Peyer's patch (tissue), 4 donors: ENCODE measurements at regions not wholly inside any gene's neighbourhood (a gene's known extent, or its start where the extent isn't known, plus 50 kb on each side); places are given as distances from the start of the nearest gene placed in this dataset.

Experiments used
- DNase-seq, 3 donors: peaks; one replicate each; pipeline ENCODE4 v3.0.0-alpha.2; 2017 to 2019
- H3K27ac ChIP-seq, 4 donors: fragments of 200-600 bp; sonication (generic); one replicate each; pipeline ENCODE4 v1.5.1; 2016 to 2019
- H3K27me3 ChIP-seq, 2 donors: fragments of 200-600 bp; sonication (generic); one replicate each; pipeline ENCODE4 v1.5.1; 2019
- H3K36me3 ChIP-seq, 3 donors: fragments of 200-600 bp; sonication (generic); one replicate each; pipeline ENCODE4 v1.5.1; 2016 to 2019
- H3K4me1 ChIP-seq, 4 donors: fragments of 200-600 bp; sonication (generic); one replicate each; pipeline ENCODE4 v1.5.1; 2016 to 2019
- H3K4me3 ChIP-seq, 4 donors: fragments of 200-600 bp; sonication (generic); 1 replicate in 3 of 4; 2 replicates in 1 of 4; pipeline ENCODE4 v1.5.1; 2016 to 2019; ENCODE audit warnings: mild to moderate bottlenecking in 1 of 4
- H3K9me3 ChIP-seq, 4 donors: fragments of 200-600 bp; sonication (generic); one replicate each; pipeline ENCODE4 v1.5.1; 2016 to 2019; ENCODE audit warnings: mild to moderate bottlenecking in 1 of 4
- POLR2A ChIP-seq, 2 donors: fragments of 450-650 bp; IDR thresholded peaks; one replicate each; pipeline ENCODE4 v1.5.1; 2017; ENCODE audit warnings: antibody characterized with exemption in 2 of 2, mild to moderate bottlenecking in 2 of 2, moderate library complexity in 2 of 2
- TF ChIP-seq, protein P1 (sequence below), 6 experiments: fragments of 450-650 bp in 4 of 6; fragments of 200-600 bp in 2 of 6; sonication (generic) in 1 of 6; IDR thresholded peaks; one replicate each; pipeline ENCODE4 v1.5.1; 2017 to 2019; ENCODE audit warnings: antibody characterized with exemption in 6 of 6, mild to moderate bottlenecking in 3 of 6, moderate library complexity in 1 of 6

DNA sequence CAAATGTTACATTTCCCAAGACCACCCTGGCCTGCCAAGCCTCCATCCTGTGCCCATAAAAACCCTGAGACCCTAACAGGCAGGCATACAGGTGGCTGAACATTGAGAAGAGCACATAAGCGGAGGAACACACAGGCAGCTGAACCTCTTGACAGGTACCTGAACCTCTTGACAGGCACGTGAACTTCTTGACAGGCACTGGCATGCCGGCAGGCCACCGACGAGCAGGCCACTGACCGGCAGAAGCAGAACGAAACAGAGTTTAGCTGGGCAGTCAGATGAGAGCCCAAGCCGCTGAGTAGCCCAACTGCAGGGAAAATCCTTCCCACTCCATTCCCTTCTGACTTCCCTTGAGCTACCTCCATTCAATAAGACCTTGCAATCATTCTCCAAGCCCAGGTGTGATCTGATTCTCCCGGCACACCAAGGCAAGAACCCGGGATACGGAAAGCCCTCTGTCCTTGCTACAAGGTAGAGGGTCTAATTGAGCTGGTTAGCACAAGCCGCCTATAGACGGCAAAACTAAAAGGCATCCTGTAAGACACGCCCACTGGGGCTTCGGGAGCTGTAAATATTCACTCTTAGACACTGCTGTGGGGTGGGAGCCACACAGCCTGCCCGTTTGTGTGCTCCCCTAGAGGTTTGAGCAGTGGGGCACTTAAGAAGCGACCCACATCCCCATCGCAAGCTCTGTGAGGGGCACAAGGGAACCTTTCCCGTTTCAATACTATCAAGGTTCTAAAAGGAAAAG is 2613.9 kb upstream of the PCDH20 start:
- DNase-seq = no peak
- Histone ChIP-seq H3K36me3 (no peaks in the 10 kb centered on the region), H3K9me3 (peaks cover 0 to 2% (median 0%) of the 10 kb centered on the region in 4 donors), H3K4me1 (no peaks in the 10 kb centered on the region), H3K4me3 (no peak overlapping the region), H3K27me3 (no peaks in the 10 kb centered on the region), H3K27ac (no peak overlapping the region)
- TF ChIP-seq, protein P1, sequence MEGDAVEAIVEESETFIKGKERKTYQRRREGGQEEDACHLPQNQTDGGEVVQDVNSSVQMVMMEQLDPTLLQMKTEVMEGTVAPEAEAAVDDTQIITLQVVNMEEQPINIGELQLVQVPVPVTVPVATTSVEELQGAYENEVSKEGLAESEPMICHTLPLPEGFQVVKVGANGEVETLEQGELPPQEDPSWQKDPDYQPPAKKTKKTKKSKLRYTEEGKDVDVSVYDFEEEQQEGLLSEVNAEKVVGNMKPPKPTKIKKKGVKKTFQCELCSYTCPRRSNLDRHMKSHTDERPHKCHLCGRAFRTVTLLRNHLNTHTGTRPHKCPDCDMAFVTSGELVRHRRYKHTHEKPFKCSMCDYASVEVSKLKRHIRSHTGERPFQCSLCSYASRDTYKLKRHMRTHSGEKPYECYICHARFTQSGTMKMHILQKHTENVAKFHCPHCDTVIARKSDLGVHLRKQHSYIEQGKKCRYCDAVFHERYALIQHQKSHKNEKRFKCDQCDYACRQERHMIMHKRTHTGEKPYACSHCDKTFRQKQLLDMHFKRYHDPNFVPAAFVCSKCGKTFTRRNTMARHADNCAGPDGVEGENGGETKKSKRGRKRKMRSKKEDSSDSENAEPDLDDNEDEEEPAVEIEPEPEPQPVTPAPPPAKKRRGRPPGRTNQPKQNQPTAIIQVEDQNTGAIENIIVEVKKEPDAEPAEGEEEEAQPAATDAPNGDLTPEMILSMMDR (IDR thresholded peaks at IDR 0.05) = no peak
- no peak for TF ChIP-seq POLR2A (IDR thresholded peaks at IDR 0.05)

DNA sequence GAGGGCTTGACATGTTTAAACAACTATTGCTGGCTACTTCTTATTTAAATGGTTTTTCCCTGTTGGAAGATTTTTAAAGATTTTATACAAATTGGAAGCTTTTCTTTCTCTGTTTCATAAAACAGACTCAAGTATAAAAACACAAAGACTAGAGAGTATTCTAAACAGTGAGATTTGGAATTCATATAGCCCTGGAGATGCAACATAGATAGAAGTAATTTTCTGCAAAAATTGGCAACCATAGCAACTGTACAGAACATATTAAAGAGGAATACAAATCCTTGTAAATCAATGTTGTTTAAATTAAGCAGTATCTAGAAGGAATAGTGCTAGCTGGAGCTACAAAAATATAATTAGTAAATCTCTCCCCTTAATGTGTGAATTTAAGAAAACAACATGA is 2612.9 kb upstream of the PCDH20 start:
- Histone ChIP-seq H3K27me3 (no peaks in the 10 kb centered on the region), H3K4me1 (no peaks in the 10 kb centered on the region), H3K27ac (no peak overlapping the region), H3K4me3 (no peak overlapping the region), H3K9me3 (peaks cover 0 to 2% (median 0%) of the 10 kb centered on the region in 4 donors), H3K36me3 (no peaks in the 10 kb centered on the region)
- DNase-seq = no peak
- no peak for TF ChIP-seq POLR2A (IDR thresholded peaks at IDR 0.05)
- TF ChIP-seq, protein P1 (IDR thresholded peaks at IDR 0.05) = no peak

GRCh38 chr13:64020126-64020525 is 2604.5 kb upstream of the PCDH20 start:
- no peaks in the 10 kb centered on the region for H3K9me3 ChIP-seq
- no peaks in the 10 kb centered on the region for H3K27me3 ChIP-seq
- H3K4me1 ChIP-seq = no peaks in the 10 kb centered on the region
- H3K27ac ChIP-seq = no peak overlapping the region
- DNase-seq = no peak
- no peak for TF ChIP-seq POLR2A (IDR thresholded peaks at IDR 0.05)
- TF ChIP-seq, protein P1 (IDR thresholded peaks at IDR 0.05) = no peak
- no peak overlapping the region for H3K4me3 ChIP-seq
- no peaks in the 10 kb centered on the region for H3K36me3 ChIP-seq

DNA sequence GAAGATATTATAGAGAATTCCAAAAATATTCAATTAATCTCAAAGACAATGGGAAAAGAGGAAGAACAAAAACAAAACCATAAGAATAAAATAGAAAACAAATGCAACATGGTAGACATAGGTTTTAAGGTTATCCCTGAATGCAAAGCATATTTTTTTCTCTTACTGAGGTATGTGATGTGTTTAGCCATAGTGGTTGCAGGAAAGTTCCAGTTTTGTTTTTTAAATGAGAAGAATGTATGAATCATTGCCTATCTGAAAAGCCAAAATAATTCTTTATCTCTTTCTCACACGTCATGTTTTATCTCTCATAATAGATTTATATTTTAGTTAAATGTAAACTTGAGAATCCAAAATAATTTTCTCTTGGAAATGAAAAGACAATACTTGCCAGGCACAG is 2591.7 kb upstream of the PCDH20 start:
- Histone ChIP-seq H3K4me1 (no peaks in the 10 kb centered on the region), H3K9me3 (no peaks in the 10 kb centered on the region), H3K4me3 (no peak overlapping the region), H3K36me3 (no peaks in the 10 kb centered on the region), H3K27me3 (no peaks in the 10 kb centered on the region), H3K27ac (no peak overlapping the region)
- no peak for DNase-seq
- no peak for TF ChIP-seq POLR2A (IDR thresholded peaks at IDR 0.05)
- TF ChIP-seq, protein P1 (IDR thresholded peaks at IDR 0.05) = no peak

DNA sequence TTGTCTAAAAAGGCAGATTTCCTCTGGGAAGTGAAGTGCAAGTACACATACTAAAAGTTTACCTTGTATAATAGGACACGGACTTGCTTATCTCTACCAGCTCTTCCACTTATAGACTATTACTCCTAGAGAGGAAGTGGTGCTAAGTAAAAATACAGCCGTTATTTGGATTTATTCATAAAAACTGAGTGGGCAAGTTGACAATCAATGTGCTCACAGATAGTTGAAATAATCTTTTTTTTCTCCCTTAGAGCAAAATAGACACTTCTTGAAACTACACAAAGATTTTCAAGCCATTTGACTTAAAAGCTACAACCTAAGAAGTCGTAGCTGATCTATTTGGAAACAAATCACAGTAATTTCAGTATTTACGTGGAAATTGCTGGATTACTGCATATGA is 2584.7 kb upstream of the PCDH20 start:
- Histone ChIP-seq H3K4me1 (no peaks in the 10 kb centered on the region), H3K27me3 (no peaks in the 10 kb centered on the region), H3K27ac (no peak overlapping the region), H3K9me3 (no peaks in the 10 kb centered on the region), H3K4me3 (no peak overlapping the region), H3K36me3 (no peaks in the 10 kb centered on the region)
- no peak for TF ChIP-seq POLR2A (IDR thresholded peaks at IDR 0.05)
- no peak for DNase-seq

DNA sequence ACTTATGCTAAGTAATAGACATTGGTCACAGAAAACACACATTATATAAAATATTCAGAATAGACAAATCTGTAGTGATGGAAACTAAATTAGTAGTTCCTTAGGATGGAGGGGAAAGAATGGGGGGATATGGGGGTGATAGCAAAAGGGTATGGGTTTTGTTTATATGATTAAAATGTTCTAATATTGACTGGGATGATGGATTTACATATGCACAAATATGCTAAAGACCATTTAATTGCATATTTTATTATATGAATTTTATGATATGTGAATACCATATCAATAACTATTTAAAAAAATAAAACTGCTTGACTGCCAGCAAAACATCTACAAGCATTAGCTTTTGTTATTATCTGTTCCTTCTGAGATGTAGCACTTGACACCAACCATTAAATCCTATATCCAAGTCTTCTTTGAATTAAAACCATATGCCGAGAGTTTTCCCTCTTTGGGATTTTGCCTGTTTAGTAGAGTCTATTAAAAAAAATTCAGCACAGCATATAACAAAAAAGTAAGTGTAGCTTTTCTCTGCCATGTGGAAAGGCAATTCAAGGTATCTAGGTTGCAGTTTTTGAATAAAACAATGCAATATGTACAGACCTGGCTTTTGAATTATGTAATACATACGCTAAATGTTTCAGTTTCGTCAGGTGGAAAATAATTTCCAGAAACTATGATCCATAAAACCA is 2584.1 kb upstream of the PCDH20 start:
- no peak for DNase-seq
- Histone ChIP-seq H3K27me3 (no peaks in the 10 kb centered on the region), H3K4me1 (no peaks in the 10 kb centered on the region), H3K4me3 (no peak overlapping the region), H3K9me3 (no peaks in the 10 kb centered on the region), H3K36me3 (no peaks in the 10 kb centered on the region), H3K27ac (no peak overlapping the region)
- TF ChIP-seq, protein P1 (IDR thresholded peaks at IDR 0.05) = no peak
- TF ChIP-seq POLR2A (IDR thresholded peaks at IDR 0.05) = no peak
